ENCODE measurements at regions not wholly inside any gene's neighbourhood (a gene's known extent, or its start where the extent isn't known, plus 50 kb on each side); places are given as distances from the start of the nearest gene placed in this dataset.

DNA sequence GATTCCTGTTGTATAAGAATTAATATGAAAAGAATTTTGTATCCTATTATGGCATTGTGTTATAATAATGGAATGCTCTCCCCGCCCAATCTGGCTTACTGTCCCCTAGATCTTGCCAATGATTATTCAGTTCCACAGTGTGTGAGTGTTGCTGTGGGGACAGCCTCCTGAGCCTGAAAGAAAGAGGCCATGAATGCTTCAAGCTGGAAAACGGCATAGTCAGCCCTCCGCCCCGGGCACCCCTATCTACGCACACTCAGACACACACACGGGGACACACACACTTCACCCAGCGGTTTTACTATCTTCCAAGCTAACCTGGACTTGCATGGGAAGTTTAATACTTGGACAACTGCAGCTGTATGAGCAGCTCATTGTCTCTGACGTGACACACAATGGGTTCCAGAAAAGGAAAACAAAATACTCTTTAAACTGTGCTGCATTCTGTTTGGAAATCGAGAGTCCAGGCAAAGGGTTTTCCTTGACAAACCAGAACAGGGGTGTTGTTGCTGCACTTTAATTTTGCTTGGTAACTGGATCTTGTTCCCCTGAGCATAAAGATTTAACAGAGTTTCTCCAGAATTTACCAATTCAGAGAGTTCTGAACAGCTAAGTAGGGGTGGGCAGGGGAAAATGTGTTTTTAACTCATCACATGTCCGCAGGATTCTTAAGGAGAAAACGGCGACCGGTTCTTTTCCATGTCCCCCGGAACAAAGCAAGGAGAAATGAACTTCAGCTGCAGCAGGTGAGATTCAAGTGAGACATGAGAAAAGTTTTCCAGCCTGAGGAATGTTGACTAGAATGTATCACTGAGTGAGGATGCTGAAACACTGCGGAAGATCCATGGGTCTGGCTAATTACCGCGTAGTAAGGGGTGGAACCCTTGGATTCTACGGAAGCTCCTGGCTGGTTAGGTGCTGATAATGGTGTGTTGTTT, 472.9 kb downstream of the FOXO1 start:
- H3K9me3 Mint-ChIP-seq: no peaks in the 10 kb centered on the region
- H3K36me3 Mint-ChIP-seq: peaks cover 0 to 6% (median 0%) of the 10 kb centered on the region in 5 donors
- Histone ChIP-seq H3K27me3 (ENCODE audit: control insufficient read depth in 2 of 2, insufficient read depth in 2 of 2, low read length in 2 of 2) (no peaks in the 10 kb centered on the region), H3K4me1 (ENCODE audit: control insufficient read depth in 2 of 2, insufficient read depth in 2 of 2, low read length in 2 of 2) (peaks cover 32 to 43% of the 10 kb centered on the region in 2 donors), H3K36me3 (ENCODE audit: control insufficient read depth in 2 of 3, insufficient read depth in 3 of 3, low read length in 3 of 3) (no peaks in the 10 kb centered on the region), H3K4me3 (ENCODE audit: low read length) (no peak overlapping the region), H3K27ac (ENCODE audit: low read depth, low read length) (no peak overlapping the region), H3K9me3 (ENCODE audit: control insufficient read depth in 2 of 3, low read length in 3 of 3) (no peaks in the 10 kb centered on the region)
- no peaks in the 10 kb centered on the region for H3K27me3 Mint-ChIP-seq
- CTCF ChIA-PET: interaction anchor here (1.5 kb wide), 1 partner anchor 13 kb away, joined by 6 read pairs; no protein-coding TSS in a partner anchor
- ATAC-seq (no peak), DNase-seq (no peak)
- POLR2A ChIA-PET: interaction anchor here (0.9 kb wide), 1 partner anchor 32 kb away, joined by 3 read pairs; no protein-coding TSS in a partner anchor
- intact Hi-C loops (cut with micrococcal nuclease): no loop called here
- H3K27ac Mint-ChIP-seq: peak overlapping the region in 7 of 9 donors; percentile 44 to 90 (median 81)
- peaks cover 34 to 91% (median 76%) of the 10 kb centered on the region in 7 donors for H3K4me1 Mint-ChIP-seq
- H3K4me3 Mint-ChIP-seq: peak overlapping the region in 3 of 10 donors; percentile 10 to 33 (median 29)

DNA sequence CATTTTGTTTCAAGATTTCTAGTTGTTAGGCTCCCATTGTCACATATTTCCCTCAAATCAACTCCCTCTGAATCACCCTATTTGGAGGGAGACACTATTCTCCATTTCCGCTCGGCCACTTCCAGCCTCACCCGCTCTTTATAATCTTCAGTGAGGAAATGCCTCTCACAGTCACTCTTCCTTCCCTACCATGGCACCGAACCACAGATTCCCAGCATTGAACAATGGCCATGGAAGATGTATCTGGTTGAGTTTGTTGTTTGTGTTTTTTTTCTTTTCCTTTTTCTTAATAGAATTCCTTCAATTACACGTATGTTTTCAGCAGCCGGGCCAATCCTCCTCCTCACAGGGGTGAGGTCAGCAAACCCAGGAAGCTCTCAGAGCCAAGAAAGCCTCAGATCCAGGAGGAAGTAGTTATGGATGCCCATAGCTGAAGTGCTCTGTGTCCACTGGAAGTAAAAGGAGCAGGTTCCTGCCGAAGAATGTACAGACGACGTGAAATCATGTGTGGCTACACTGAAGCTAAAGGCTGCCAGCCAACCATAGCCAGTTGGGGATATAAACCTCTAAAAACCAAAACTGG, 472.1 kb downstream of the FOXO1 start:
- Mint-ChIP-seq H3K36me3 (peaks cover 0 to 11% (median 0%) of the 10 kb centered on the region in 5 donors), H3K4me1 (peaks cover 28 to 91% (median 72%) of the 10 kb centered on the region in 7 donors), H3K9me3 (peaks cover 0 to 3% (median 0%) of the 10 kb centered on the region in 11 donors), H3K27ac (peak overlapping the region in 8 of 9 donors; percentile 34 to 90 (median 58)), H3K4me3 (peak overlapping the region in 2 of 10 donors; percentile 10 to 37), H3K27me3 (no peaks in the 10 kb centered on the region)
- Histone ChIP-seq H3K36me3 (ENCODE audit: control insufficient read depth in 2 of 3, insufficient read depth in 3 of 3, low read length in 3 of 3) (no peaks in the 10 kb centered on the region), H3K4me1 (ENCODE audit: control insufficient read depth in 2 of 2, insufficient read depth in 2 of 2, low read length in 2 of 2) (peaks cover 24 to 35% of the 10 kb centered on the region in 2 donors), H3K27me3 (ENCODE audit: control insufficient read depth in 2 of 2, insufficient read depth in 2 of 2, low read length in 2 of 2) (no peaks in the 10 kb centered on the region), H3K9me3 (ENCODE audit: control insufficient read depth in 2 of 3, low read length in 3 of 3) (no peaks in the 10 kb centered on the region), H3K27ac (ENCODE audit: low read depth, low read length) (no peak overlapping the region), H3K4me3 (ENCODE audit: low read length) (no peak overlapping the region)
- DNase-seq: no peak
- intact Hi-C loops (cut with micrococcal nuclease): no loop called here
- CTCF ChIA-PET: interaction anchor here (1.4 kb wide), 3 partner anchors 10 to 125 kb away, joined by 3 to 7 read pairs (median 4); no protein-coding TSS in a partner anchor
- no peak for ATAC-seq
- POLR2A ChIA-PET: interaction anchor here (0.8 kb wide), 1 partner anchor 16 kb away, joined by 3 read pairs; no protein-coding TSS in a partner anchor

- POLR2A ChIA-PET: interaction anchor here (1.0 kb wide), 1 partner anchor 9 kb away, joined by 3 read pairs; no protein-coding TSS in a partner anchor
- peaks cover 0 to 14% (median 0%) of the 10 kb centered on the region in 5 donors for H3K36me3 Mint-ChIP-seq
- CTCF ChIA-PET: no interaction called here
Observed at GRCh38 chr13:40197049-40197448, 469.4 kb downstream of the FOXO1 start.

DNA sequence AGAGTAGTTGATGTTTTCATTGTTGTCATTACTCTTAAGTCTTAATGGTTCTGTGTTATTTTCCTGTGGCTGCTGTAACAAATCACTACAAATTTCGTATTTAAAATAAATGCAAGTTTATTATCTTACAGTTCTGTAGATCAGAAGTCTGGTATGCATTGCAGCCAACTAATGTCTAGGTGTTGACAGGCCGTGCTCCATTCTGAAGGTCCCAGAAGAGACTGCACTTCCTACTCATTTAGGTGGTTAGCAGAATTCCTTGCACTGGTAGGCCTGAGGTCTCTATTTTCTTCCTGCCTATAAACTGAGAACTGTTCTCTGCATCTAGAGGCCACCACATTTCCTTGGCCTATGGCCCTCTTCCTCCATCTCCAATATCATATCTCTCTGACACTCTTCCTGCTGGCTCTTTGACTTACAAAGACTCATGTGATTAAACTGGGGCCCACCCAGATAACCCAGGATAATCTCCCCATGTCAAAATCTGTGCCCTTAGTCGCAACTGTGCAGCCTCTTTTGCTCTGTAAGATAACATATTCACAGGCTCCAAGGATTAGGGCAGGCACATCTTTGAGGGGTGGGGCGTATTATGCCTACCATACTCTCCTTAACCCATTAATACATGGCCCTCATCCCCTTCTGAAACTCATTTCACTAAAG, 468.4 kb downstream of the FOXO1 start:
- Mint-ChIP-seq H3K9me3 (peaks cover 0 to 3% (median 0%) of the 10 kb centered on the region in 11 donors), H3K4me3 (no peak overlapping the region), H3K27ac (peak overlapping the region in 1 of 9 donors; percentile 16), H3K27me3 (no peaks in the 10 kb centered on the region), H3K36me3 (peaks cover 0 to 17% (median 0%) of the 10 kb centered on the region in 5 donors), H3K4me1 (peaks cover 14 to 82% (median 56%) of the 10 kb centered on the region in 7 donors)
- no peaks in the 10 kb centered on the region for H3K9me3 ChIP-seq (ENCODE audit: control insufficient read depth in 2 of 3, low read length in 3 of 3)
- intact Hi-C loops (cut with micrococcal nuclease): no loop called here
- DNase-seq (no peak), ATAC-seq (no peak)
- no peak overlapping the region for H3K4me3 ChIP-seq (ENCODE audit: low read length)
- ChIA-PET CTCF (no interaction called here), POLR2A (no interaction called here)
- no peak overlapping the region for H3K27ac ChIP-seq (ENCODE audit: low read depth, low read length)
- no peaks in the 10 kb centered on the region for H3K27me3 ChIP-seq (ENCODE audit: control insufficient read depth in 2 of 2, insufficient read depth in 2 of 2, low read length in 2 of 2)
- H3K4me1 ChIP-seq (ENCODE audit: control insufficient read depth in 2 of 2, insufficient read depth in 2 of 2, low read length in 2 of 2): peaks cover 0 to 10% of the 10 kb centered on the region in 2 donors
- no peaks in the 10 kb centered on the region for H3K36me3 ChIP-seq (ENCODE audit: control insufficient read depth in 2 of 3, insufficient read depth in 3 of 3, low read length in 3 of 3)

More at GRCh38 chr13:40197049-40197448, 469.4 kb downstream of the FOXO1 start:
- Histone ChIP-seq H3K27ac (ENCODE audit: low read depth, low read length) (no peak overlapping the region), H3K9me3 (ENCODE audit: control insufficient read depth in 2 of 3, low read length in 3 of 3) (no peaks in the 10 kb centered on the region), H3K4me1 (ENCODE audit: control insufficient read depth in 2 of 2, insufficient read depth in 2 of 2, low read length in 2 of 2) (peaks cover 0 to 9% of the 10 kb centered on the region in 2 donors), H3K27me3 (ENCODE audit: control insufficient read depth in 2 of 2, insufficient read depth in 2 of 2, low read length in 2 of 2) (no peaks in the 10 kb centered on the region), H3K36me3 (ENCODE audit: control insufficient read depth in 2 of 3, insufficient read depth in 3 of 3, low read length in 3 of 3) (no peaks in the 10 kb centered on the region), H3K4me3 (ENCODE audit: low read length) (no peak overlapping the region)
- ATAC-seq: no peak
- Mint-ChIP-seq H3K27me3 (no peaks in the 10 kb centered on the region), H3K4me3 (no peak overlapping the region), H3K27ac (peak overlapping the region in 1 of 9 donors; percentile 14), H3K9me3 (peaks cover 0 to 3% (median 0%) of the 10 kb centered on the region in 11 donors), H3K4me1 (peaks cover 17 to 81% (median 56%) of the 10 kb centered on the region in 7 donors)
- DNase-seq: no peak
- intact Hi-C loops (cut with micrococcal nuclease): no loop called here

GRCh38 chr13:40200273-40200978, 466.0 kb downstream of the FOXO1 start:
- H3K4me1 ChIP-seq (ENCODE audit: control insufficient read depth in 2 of 2, insufficient read depth in 2 of 2, low read length in 2 of 2): peaks cover 10 to 27% of the 10 kb centered on the region in 2 donors
- ChIA-PET CTCF (interaction anchor here (0.6 to 1.6 kb wide), 4 partner anchors 8 to 188 kb away, joined by 3 to 5 read pairs (median 3); no protein-coding TSS in a partner anchor), POLR2A (interaction anchor here (0.9 to 3.2 kb wide), 5 partner anchors 10 to 467 kb away, joined by 3 to 18 read pairs (median 4); no protein-coding TSS in a partner anchor)
- ATAC-seq (no peak), DNase-seq (no peak)
- Mint-ChIP-seq H3K27ac (peak overlapping the region in 4 of 9 donors; percentile 32 to 72 (median 52)), H3K27me3 (no peaks in the 10 kb centered on the region), H3K36me3 (peaks cover 0 to 21% (median 3%) of the 10 kb centered on the region in 5 donors), H3K4me1 (peaks cover 21 to 85% (median 63%) of the 10 kb centered on the region in 7 donors), H3K4me3 (peak overlapping the region in 1 of 10 donors; percentile 35), H3K9me3 (peaks cover 0 to 20% (median 5%) of the 10 kb centered on the region in 11 donors)
- H3K4me3 ChIP-seq (ENCODE audit: low read length): no peak overlapping the region
- no peaks in the 10 kb centered on the region for H3K27me3 ChIP-seq (ENCODE audit: control insufficient read depth in 2 of 2, insufficient read depth in 2 of 2, low read length in 2 of 2)
- H3K9me3 ChIP-seq (ENCODE audit: control insufficient read depth in 2 of 3, low read length in 3 of 3): peaks cover 0 to 8% (median 0%) of the 10 kb centered on the region in 3 experiments
- H3K27ac ChIP-seq (ENCODE audit: low read depth, low read length): no peak overlapping the region
- intact Hi-C loops (cut with micrococcal nuclease): no loop called here
- H3K36me3 ChIP-seq (ENCODE audit: control insufficient read depth in 2 of 3, insufficient read depth in 3 of 3, low read length in 3 of 3): no peaks in the 10 kb centered on the region

Measured in naive thymus-derived CD4-positive, alpha-beta T cell (primary cell).